WTC11 (cell line): ENCODE measurements at regions not wholly inside any gene's neighbourhood (a gene's known extent, or its start where the extent isn't known, plus 50 kb on each side); places are given as distances from the start of the nearest gene placed in this dataset.

Experiments
- ATAC-seq: fragments of 200-7000 bp; cut with Tn5 transposase; 2 replicates; pipeline ENCODE4 v1.10.0; 2021; ENCODE audit warnings: mild to moderate bottlenecking, moderate library complexity
- CTCF ChIA-PET: fragments of 300-600 bp; sonication (Branson Sonifier 250); formaldehyde crosslinking; loops from one replicate; lab custom pipeline; 2021; ENCODE audit warnings: antibody characterized with exemption; lab: Charles Lee
- POLR2A ChIA-PET: fragments of 350-600 bp; sonication (Branson Sonifier 250); formaldehyde crosslinking; loops from one replicate; lab custom pipeline; 2021; ENCODE audit warnings: antibody characterized with exemption; lab: Charles Lee
- DNase-seq: peaks from one replicate; pipeline ENCODE4 v3.0.0; 2021; ENCODE audit warnings: low spot score
- H3K27ac Mint-ChIP-seq: 2 replicates; pipeline ENCODE4 v1.8.0; 2021; ENCODE audit warnings: mixed read lengths
- H3K27me3 Mint-ChIP-seq: 2 replicates; pipeline ENCODE4 v1.8.0; 2021; ENCODE audit warnings: low read depth, mild to moderate bottlenecking, moderate library complexity, mixed read lengths
- H3K36me3 Mint-ChIP-seq: 2 replicates; pipeline ENCODE4 v1.8.0; 2021; ENCODE audit warnings: mixed read lengths
- H3K4me1 Mint-ChIP-seq: 2 replicates; pipeline ENCODE4 v1.8.0; 2022; ENCODE audit warnings: mixed read lengths
- H3K4me3 Mint-ChIP-seq: 2 replicates; pipeline ENCODE4 v1.8.0; 2021; ENCODE audit warnings: mild to moderate bottlenecking, moderate library complexity, mixed read lengths
- H3K9me3 Mint-ChIP-seq: 2 replicates; pipeline ENCODE4 v1.8.0; 2021; ENCODE audit warnings: mixed read lengths
- CREM ChIP-seq: sonication (generic); formaldehyde crosslinking; IDR thresholded peaks from 2 replicates; pipeline ENCODE4 v1.8.1; 2022; ENCODE audit warnings: mild to moderate bottlenecking, missing genetic modification reagents, moderate library complexity
- CTCF ChIP-seq: fragments of 200-600 bp; IDR thresholded peaks from 2 replicates; pipeline ENCODE4 v1.8.0; 2022; ENCODE audit warnings: antibody characterized with exemption
- E2F5 ChIP-seq: sonication (generic); formaldehyde crosslinking; IDR thresholded peaks from 2 replicates; pipeline ENCODE4 v1.8.1; 2022; ENCODE audit warnings: mild to moderate bottlenecking, moderate library complexity, missing genetic modification reagents
- ELF4 ChIP-seq: sonication (generic); formaldehyde crosslinking; IDR thresholded peaks from 2 replicates; pipeline ENCODE4 v1.8.1; 2022; ENCODE audit warnings: low read depth, mild to moderate bottlenecking, moderate library complexity, missing genetic modification reagents
- ETV6 ChIP-seq: sonication (generic); formaldehyde crosslinking; IDR thresholded peaks from 2 replicates; pipeline ENCODE4 v1.8.1; 2022; ENCODE audit warnings: mild to moderate bottlenecking, missing genetic modification reagents
- FOXJ3 ChIP-seq: sonication (generic); formaldehyde crosslinking; IDR thresholded peaks from 2 replicates; pipeline ENCODE4 v1.9.0; 2021; ENCODE audit warnings: missing genetic modification reagents, mild to moderate bottlenecking, borderline replicate concordance
- GABPB1 ChIP-seq: sonication (generic); formaldehyde crosslinking; IDR thresholded peaks from 2 replicates; pipeline ENCODE4 v1.8.1; 2023; ENCODE audit warnings: mild to moderate bottlenecking, missing genetic modification reagents
- GRHL2 ChIP-seq: fragments of 250-450 bp; sonication (Bioruptor Pico); IDR thresholded peaks from 2 replicates; pipeline ENCODE4 v1.8.0; 2022; ENCODE audit warnings: mild to moderate bottlenecking, moderate library complexity; ENCODE audit not compliant: insufficient replicate concordance, severe bottlenecking
- NFE2L1 ChIP-seq: sonication (generic); formaldehyde crosslinking; IDR thresholded peaks from 2 replicates; pipeline ENCODE4 v1.8.1; 2023; ENCODE audit warnings: missing genetic modification reagents
- NR1H2 ChIP-seq: sonication (generic); formaldehyde crosslinking; IDR thresholded peaks from 2 replicates; pipeline ENCODE4 v1.9.0; 2021; ENCODE audit warnings: mild to moderate bottlenecking, moderate library complexity, missing genetic modification reagents
- NR3C1 ChIP-seq: sonication (generic); formaldehyde crosslinking; conservative IDR thresholded peaks from 2 replicates; pipeline ENCODE4 v1.8.1; 2023; ENCODE audit warnings: low read depth, mild to moderate bottlenecking, missing genetic modification reagents
- PRDM15 ChIP-seq: sonication (generic); formaldehyde crosslinking; IDR thresholded peaks from 2 replicates; pipeline ENCODE4 v1.8.0; 2022; ENCODE audit warnings: missing genetic modification reagents
- PRRX2 ChIP-seq: fragments of 250-450 bp; sonication (Bioruptor Pico); IDR thresholded peaks from 2 replicates; pipeline ENCODE4 v1.8.0; 2021; ENCODE audit warnings: mild to moderate bottlenecking
- TEAD1 ChIP-seq: sonication (generic); formaldehyde crosslinking; IDR thresholded peaks from 2 replicates; pipeline ENCODE4 v1.8.0; 2022; ENCODE audit warnings: mild to moderate bottlenecking, missing genetic modification reagents
- TEAD4 ChIP-seq: sonication (generic); formaldehyde crosslinking; IDR thresholded peaks from 2 replicates; pipeline ENCODE4 v1.8.0; 2022; ENCODE audit warnings: mild to moderate bottlenecking, missing genetic modification reagents
- ZNF219 ChIP-seq: sonication (generic); formaldehyde crosslinking; IDR thresholded peaks from 2 replicates; pipeline ENCODE4 v1.8.0; 2023; ENCODE audit warnings: missing genetic modification reagents, mild to moderate bottlenecking, borderline replicate concordance
- ZNF317 ChIP-seq: sonication (generic); formaldehyde crosslinking; IDR thresholded peaks from 2 replicates; pipeline ENCODE4 v1.8.1; 2023; ENCODE audit warnings: low read depth, mild to moderate bottlenecking, moderate library complexity, missing genetic modification reagents, borderline replicate concordance
- TF ChIP-seq, protein P1 (sequence below): fragments of 250-450 bp; sonication (Bioruptor Pico); conservative IDR thresholded peaks from 2 replicates; pipeline ENCODE4 v1.9.0; 2021; ENCODE audit warnings: mild to moderate bottlenecking
- TF ChIP-seq, protein P2 (sequence below): sonication (generic); formaldehyde crosslinking; IDR thresholded peaks from 2 replicates; pipeline ENCODE4 v1.8.1; 2023; ENCODE audit warnings: mild to moderate bottlenecking, missing genetic modification reagents, moderate library complexity
- TF ChIP-seq, protein P3 (sequence below): fragments of 250-450 bp; sonication (Bioruptor Pico); IDR thresholded peaks from 2 replicates; pipeline ENCODE4 v1.9.0; 2021; ENCODE audit warnings: mild to moderate bottlenecking

DNA sequence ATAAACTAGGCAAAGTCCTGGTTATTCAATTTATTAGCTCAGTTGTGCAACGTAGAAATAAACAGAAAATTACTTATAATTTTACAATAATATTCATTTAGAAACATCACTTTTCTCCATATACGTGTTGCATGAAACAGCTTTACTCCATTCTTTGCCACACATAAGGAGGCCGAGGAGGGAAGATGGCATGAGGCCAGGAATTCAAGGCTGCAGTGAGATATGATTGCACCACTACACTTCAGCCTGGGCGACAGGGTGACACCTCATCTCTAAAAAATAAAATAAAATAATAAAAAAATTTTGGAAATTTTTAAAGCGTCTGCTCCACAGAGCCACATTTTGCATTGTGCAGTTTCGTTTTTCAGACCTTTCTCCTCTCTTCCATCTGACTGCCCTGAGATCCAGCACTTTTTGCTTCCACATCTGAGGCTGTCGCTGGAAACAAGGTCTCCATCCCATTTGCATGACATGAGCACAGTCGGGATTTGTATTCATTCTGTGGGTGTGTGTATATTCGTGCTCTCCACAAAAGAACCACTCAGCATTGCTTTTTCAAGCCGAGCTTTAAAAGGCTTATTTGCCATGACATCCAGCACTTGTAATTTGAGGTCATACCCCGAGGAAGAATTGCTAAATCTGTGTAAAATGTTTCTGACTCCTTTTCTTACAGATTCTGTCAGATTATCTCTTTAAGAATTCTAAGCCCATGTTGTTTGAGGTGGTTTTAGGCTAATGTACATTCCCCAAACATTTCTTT is 98.6 kb upstream of the MSX2 start:
- DNase-seq (no peak), ATAC-seq (peak; percentile 39; the same call in 1 of the 2 replicates)
- ChIA-PET CTCF (interaction anchor here (0.9 to 1.6 kb wide), 4 partner anchors 9 to 206 kb away, joined by 3 to 4 read pairs (median 4); no protein-coding TSS in a partner anchor), POLR2A (no interaction called here)
- Mint-ChIP-seq H3K27ac (peak overlapping the region; percentile 45; the same call in 1 of the 2 replicates), H3K4me3 (no peak overlapping the region), H3K27me3 (peaks cover 3% of the 10 kb centered on the region), H3K36me3 (no peaks in the 10 kb centered on the region), H3K9me3 (peaks cover 4% of the 10 kb centered on the region; the same call in 1 of the 2 replicates), H3K4me1 (peaks cover 17% of the 10 kb centered on the region)
- TF ChIP-seq PRDM15 = no peak
- TF ChIP-seq TEAD4 (CRISPR knock-in tag) = no peak
- no peak for TF ChIP-seq ETV6 (CRISPR knock-in tag)
- no peak for TF ChIP-seq ELF4 (CRISPR knock-in tag)
- TF ChIP-seq, protein P1, sequence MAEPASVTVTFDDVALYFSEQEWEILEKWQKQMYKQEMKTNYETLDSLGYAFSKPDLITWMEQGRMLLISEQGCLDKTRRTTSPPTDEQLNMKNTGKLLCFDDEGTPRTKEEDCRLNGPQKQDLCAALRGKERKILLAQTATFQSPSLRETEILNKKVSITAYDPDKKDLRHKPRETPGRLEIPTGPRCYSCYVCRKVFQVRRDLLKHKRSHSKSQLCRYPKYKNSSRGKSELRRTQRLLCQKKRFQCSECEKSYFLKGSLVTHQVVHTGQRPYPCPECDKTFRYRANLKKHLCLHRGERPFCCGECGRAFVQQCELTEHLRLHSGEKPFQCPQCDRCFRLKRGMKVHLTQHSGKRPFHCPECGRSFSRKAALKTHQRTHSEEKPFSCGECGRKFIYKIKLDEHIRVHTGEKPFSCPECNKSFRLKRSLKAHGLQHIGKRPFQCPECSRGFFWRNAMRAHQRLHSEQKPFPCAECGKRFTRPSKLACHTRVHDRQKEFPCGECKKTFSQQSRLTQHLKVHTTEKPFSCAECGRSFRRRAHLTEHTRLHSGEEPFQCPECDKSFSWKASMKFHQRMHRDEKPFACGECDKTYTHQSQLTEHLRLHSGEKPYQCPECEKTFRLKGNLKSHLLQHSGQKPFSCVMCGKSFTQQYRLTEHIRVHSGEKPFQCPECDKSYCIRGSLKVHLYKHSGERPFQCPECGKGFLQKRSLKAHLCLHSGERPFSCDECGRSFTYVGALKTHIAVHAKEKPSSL = no peak
- TF ChIP-seq E2F5 (CRISPR knock-in tag) = no peak
- TF ChIP-seq, protein P2, sequence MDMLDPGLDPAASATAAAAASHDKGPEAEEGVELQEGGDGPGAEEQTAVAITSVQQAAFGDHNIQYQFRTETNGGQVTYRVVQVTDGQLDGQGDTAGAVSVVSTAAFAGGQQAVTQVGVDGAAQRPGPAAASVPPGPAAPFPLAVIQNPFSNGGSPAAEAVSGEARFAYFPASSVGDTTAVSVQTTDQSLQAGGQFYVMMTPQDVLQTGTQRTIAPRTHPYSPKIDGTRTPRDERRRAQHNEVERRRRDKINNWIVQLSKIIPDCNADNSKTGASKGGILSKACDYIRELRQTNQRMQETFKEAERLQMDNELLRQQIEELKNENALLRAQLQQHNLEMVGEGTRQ = no peak
- no peak for TF ChIP-seq CTCF
- TF ChIP-seq PRRX2 = no peak
- no peak for TF ChIP-seq ZNF219 (CRISPR knock-in tag)
- TF ChIP-seq NR3C1 = no peak
- no peak for TF ChIP-seq GRHL2 (CRISPR knock-in tag)
- no peak for TF ChIP-seq FOXJ3 (CRISPR knock-in tag)
- TF ChIP-seq ZNF317 = no peak
- no peak for TF ChIP-seq NFE2L1 (CRISPR knock-in tag)
- no peak for TF ChIP-seq CREM (CRISPR knock-in tag)
- TF ChIP-seq, protein P3, sequence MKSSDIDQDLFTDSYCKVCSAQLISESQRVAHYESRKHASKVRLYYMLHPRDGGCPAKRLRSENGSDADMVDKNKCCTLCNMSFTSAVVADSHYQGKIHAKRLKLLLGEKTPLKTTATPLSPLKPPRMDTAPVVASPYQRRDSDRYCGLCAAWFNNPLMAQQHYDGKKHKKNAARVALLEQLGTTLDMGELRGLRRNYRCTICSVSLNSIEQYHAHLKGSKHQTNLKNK (CRISPR knock-in tag) = no peak
- TF ChIP-seq GABPB1 (CRISPR knock-in tag) = no peak
- no peak for TF ChIP-seq TEAD1 (CRISPR knock-in tag)
- no peak for TF ChIP-seq NR1H2 (CRISPR knock-in tag)
